Endothelial cell of umbilical vein (primary cell): ENCODE measurements at regions not wholly inside any gene's neighbourhood (a gene's known extent, or its start where the extent isn't known, plus 50 kb on each side); places are given as distances from the start of the nearest gene placed in this dataset.

Experiments used
- CTCF ChIP-seq, 2 donors: IDR thresholded peaks; 1 replicate in 1 of 2; 2 replicates in 1 of 2; pipeline ENCODE4 v1.5.1; 2011; ENCODE audit warnings: low read length in 2 of 2, mild to moderate bottlenecking in 2 of 2, moderate library complexity in 2 of 2, control low read depth in 1 of 2, inconsistent platforms in 1 of 2, low read depth in 1 of 2; ENCODE audit not compliant: insufficient read depth in 1 of 2; ENCODE audit errors: extremely low read depth in 1 of 2
- EZH2 ChIP-seq: IDR thresholded peaks from 2 replicates; pipeline ENCODE4 v1.6.1; 2012; ENCODE audit warnings: borderline replicate concordance, low read depth, mild to moderate bottlenecking, moderate library complexity, low read length, inconsistent platforms; ENCODE audit not compliant: severe bottlenecking
- GATA2 ChIP-seq: IDR thresholded peaks from 2 replicates; pipeline ENCODE4 v1.7.0; 2011; ENCODE audit warnings: low read depth, mild to moderate bottlenecking, moderate library complexity, mixed read lengths, low read length; ENCODE audit not compliant: insufficient read length, insufficient read depth
- POLR2A ChIP-seq: IDR thresholded peaks from 2 replicates; pipeline ENCODE4 v1.6.1; 2012; ENCODE audit warnings: low read depth, mild to moderate bottlenecking, control low read depth, low read length
- POLR2AphosphoS5 ChIP-seq: IDR thresholded peaks from 2 replicates; pipeline ENCODE4 v1.6.1; 2012; ENCODE audit warnings: low read depth, mild to moderate bottlenecking, control low read depth, low read length, moderate library complexity; ENCODE audit not compliant: insufficient read depth

GRCh38 chr15:36390491-36390890 lies 188.9 kb upstream of the CDIN1 start:
- no peak for TF ChIP-seq CTCF (IDR thresholded peaks at IDR 0.05; ENCODE audit: extremely low read depth in 1 of 2, insufficient read depth in 1 of 2, low read depth in 1 of 2, low read length in 2 of 2)
- TF ChIP-seq EZH2, result no peak
- TF ChIP-seq POLR2A, result no peak
- no peak for TF ChIP-seq GATA2
- TF ChIP-seq POLR2AphosphoS5, result no peak
